GM12878 (cell line): ENCODE measurements at regions not wholly inside any gene's neighbourhood (a gene's known extent, or its start where the extent isn't known, plus 50 kb on each side); places are given as distances from the start of the nearest gene placed in this dataset.

Experiments used
- CBX5 ChIP-seq: sonication (generic); IDR thresholded peaks from 2 replicates; pipeline ENCODE4 v1.6.1; 2016; ENCODE audit warnings: low read depth, moderate library complexity, mild to moderate bottlenecking, inconsistent platforms
- EZH2 ChIP-seq: IDR thresholded peaks from 2 replicates; pipeline ENCODE4 v1.6.1; 2012; ENCODE audit warnings: low read depth, mild to moderate bottlenecking, control low read depth, inconsistent platforms, low read length, borderline replicate concordance; ENCODE audit not compliant: control insufficient read depth
- MTA2 ChIP-seq: fragments of 450-650 bp; IDR thresholded peaks from 2 replicates; pipeline ENCODE4 v1.6.1; 2016; ENCODE audit warnings: low read depth, mild to moderate bottlenecking, moderate library complexity
- MYC ChIP-seq: IDR thresholded peaks from 2 replicates; pipeline ENCODE4 v1.6.1; 2011; ENCODE audit warnings: mild to moderate bottlenecking, low read length, moderate library complexity, inconsistent platforms; ENCODE audit not compliant: insufficient read depth, insufficient replicate concordance, insufficient read length, severe bottlenecking
- PML ChIP-seq: IDR thresholded peaks from 2 replicates; pipeline ENCODE4 v1.6.1; 2012; ENCODE audit warnings: low read length, inconsistent platforms
- STAT3 ChIP-seq: IDR thresholded peaks from 2 replicates; pipeline ENCODE4 v1.6.1; 2011; ENCODE audit warnings: low read depth, low read length, improper control_type of control experiment
- TF ChIP-seq, protein P1 (sequence below): IDR thresholded peaks from 2 replicates; pipeline ENCODE4 v1.6.1; 2012; ENCODE audit warnings: low read length, inconsistent platforms
- TF ChIP-seq, protein P2 (sequence below), 3 experiments: IDR thresholded peaks in 2 of 3; conservative IDR thresholded peaks in 1 of 3; 2 replicates each; pipeline ENCODE4 v1.5.1; 2011; ENCODE audit warnings: low read depth in 3 of 3, low read length in 3 of 3, mild to moderate bottlenecking in 3 of 3, control low read depth in 2 of 3, moderate library complexity in 2 of 3, inconsistent platforms in 1 of 3, mixed read lengths in 1 of 3; ENCODE audit not compliant: control insufficient read depth in 2 of 3, insufficient read depth in 1 of 3; ENCODE audit errors: extremely low read depth in 1 of 3

DNA sequence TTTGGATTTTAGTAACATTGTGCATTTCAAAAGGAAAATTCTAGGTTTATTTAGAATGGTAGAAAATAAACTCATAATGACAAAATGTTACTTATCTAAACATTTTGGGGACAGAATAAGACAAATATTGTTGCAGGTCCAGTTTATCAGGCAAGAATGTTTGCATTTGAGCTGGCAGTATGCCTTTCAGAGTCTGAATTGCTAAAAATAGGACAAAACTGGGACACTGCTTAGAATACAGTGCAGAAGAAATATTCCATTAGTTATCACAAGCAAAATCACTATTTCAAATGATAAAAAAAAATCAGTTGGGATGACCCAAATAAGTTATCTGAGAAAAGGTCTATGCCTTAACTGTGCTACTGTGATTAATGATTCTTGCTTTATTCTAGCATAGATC lies 870.3 kb upstream of the MIR17HG start:
- TF ChIP-seq STAT3 (no peak), CBX5 (no peak), PML (no peak), MTA2 (no peak), EZH2 (no peak), MYC (no peak)
- TF ChIP-seq, protein P1, sequence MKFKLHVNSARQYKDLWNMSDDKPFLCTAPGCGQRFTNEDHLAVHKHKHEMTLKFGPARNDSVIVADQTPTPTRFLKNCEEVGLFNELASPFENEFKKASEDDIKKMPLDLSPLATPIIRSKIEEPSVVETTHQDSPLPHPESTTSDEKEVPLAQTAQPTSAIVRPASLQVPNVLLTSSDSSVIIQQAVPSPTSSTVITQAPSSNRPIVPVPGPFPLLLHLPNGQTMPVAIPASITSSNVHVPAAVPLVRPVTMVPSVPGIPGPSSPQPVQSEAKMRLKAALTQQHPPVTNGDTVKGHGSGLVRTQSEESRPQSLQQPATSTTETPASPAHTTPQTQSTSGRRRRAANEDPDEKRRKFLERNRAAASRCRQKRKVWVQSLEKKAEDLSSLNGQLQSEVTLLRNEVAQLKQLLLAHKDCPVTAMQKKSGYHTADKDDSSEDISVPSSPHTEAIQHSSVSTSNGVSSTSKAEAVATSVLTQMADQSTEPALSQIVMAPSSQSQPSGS: no peak
- TF ChIP-seq, protein P2, sequence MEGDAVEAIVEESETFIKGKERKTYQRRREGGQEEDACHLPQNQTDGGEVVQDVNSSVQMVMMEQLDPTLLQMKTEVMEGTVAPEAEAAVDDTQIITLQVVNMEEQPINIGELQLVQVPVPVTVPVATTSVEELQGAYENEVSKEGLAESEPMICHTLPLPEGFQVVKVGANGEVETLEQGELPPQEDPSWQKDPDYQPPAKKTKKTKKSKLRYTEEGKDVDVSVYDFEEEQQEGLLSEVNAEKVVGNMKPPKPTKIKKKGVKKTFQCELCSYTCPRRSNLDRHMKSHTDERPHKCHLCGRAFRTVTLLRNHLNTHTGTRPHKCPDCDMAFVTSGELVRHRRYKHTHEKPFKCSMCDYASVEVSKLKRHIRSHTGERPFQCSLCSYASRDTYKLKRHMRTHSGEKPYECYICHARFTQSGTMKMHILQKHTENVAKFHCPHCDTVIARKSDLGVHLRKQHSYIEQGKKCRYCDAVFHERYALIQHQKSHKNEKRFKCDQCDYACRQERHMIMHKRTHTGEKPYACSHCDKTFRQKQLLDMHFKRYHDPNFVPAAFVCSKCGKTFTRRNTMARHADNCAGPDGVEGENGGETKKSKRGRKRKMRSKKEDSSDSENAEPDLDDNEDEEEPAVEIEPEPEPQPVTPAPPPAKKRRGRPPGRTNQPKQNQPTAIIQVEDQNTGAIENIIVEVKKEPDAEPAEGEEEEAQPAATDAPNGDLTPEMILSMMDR (IDR thresholded peaks at IDR 0.05 in 2 of 3, conservative IDR thresholded peaks at IDR 0.05 in 1 of 3; ENCODE audit: control insufficient read depth in 2 of 3, extremely low read depth in 1 of 3, insufficient read depth in 1 of 3, low read depth in 3 of 3, low read length in 3 of 3): no peak
